ENCODE measurements at regions not wholly inside any gene's neighbourhood (a gene's known extent, or its start where the extent isn't known, plus 50 kb on each side); places are given as distances from the start of the nearest gene placed in this dataset.

- Histone ChIP-seq H2AFZ (ENCODE audit: low read depth, low read length) (no peak overlapping the region), H3K36me3 (ENCODE audit: control insufficient read depth in 2 of 2, extremely low read depth in 1 of 2, insufficient read depth in 2 of 2, low read length in 2 of 2) (no peaks in the 10 kb centered on the region), H3K27me3 (ENCODE audit: control insufficient read depth in 2 of 2, insufficient read depth in 2 of 2, low read length in 2 of 2) (no peaks in the 10 kb centered on the region), H3K9me3 (replicated peaks; ENCODE audit: control insufficient read depth, insufficient read depth, low read length) (no peaks in the 10 kb centered on the region), H3K4me1 (ENCODE audit: control insufficient read depth, extremely low read depth, insufficient read depth, low read length) (no peaks in the 10 kb centered on the region), H3K27ac (ENCODE audit: insufficient read depth, low read depth, low read length) (no peak overlapping the region), H3K4me3 (replicated peaks in 1 of 3; ENCODE audit: insufficient read depth in 1 of 3, low read depth in 1 of 3, low read length in 3 of 3) (no peak overlapping the region), H3K79me2 (ENCODE audit: control insufficient read depth, insufficient read depth, low read length) (no peaks in the 10 kb centered on the region), H3K4me2 (ENCODE audit: insufficient read depth, low read length) (no peak overlapping the region), H3K9me1 (replicated peaks; ENCODE audit: control insufficient read depth, extremely low read depth, insufficient read depth, low read length) (no peaks in the 10 kb centered on the region), H4K20me1 (replicated peaks; ENCODE audit: control insufficient read depth, extremely low read depth, insufficient read depth, low read length) (no peaks in the 10 kb centered on the region), H3K9ac (replicated peaks; ENCODE audit: extremely low read depth, insufficient read depth, low read length) (no peak overlapping the region)
- FAIRE-seq (no peak), DNase-seq (ENCODE audit: low read depth, low spot score) (no peak)
- ChIA-PET POLR2A (no interaction called here), CTCF (no interaction called here)
- TF ChIP-seq POLR2AphosphoS5 (IDR thresholded peaks at IDR 0.05; ENCODE audit: insufficient read depth, low read depth, low read length), result no peak
- no peak for TF ChIP-seq FOS (IDR thresholded peaks at IDR 0.05; ENCODE audit: borderline replicate concordance, insufficient read depth, low read length)
- TF ChIP-seq CTCF (IDR thresholded peaks at IDR 0.05; ENCODE audit: extremely low read depth in 1 of 2, insufficient read depth in 1 of 2, low read depth in 1 of 2, low read length in 2 of 2), result no peak
- TF ChIP-seq POLR2A (IDR thresholded peaks at IDR 0.05; ENCODE audit: low read depth, low read length), result no peak
- TF ChIP-seq MYC (IDR thresholded peaks at IDR 0.05; ENCODE audit: low read depth, low read length), result no peak
- TF ChIP-seq JUN (IDR thresholded peaks at IDR 0.05; ENCODE audit: borderline replicate concordance, insufficient read depth, insufficient read length, low read depth), result no peak
- TF ChIP-seq EZH2 (IDR thresholded peaks at IDR 0.05; ENCODE audit: borderline replicate concordance, low read depth, low read length, severe bottlenecking), result no peak
- no peak for TF ChIP-seq MAX (IDR thresholded peaks at IDR 0.05; ENCODE audit: insufficient read depth, insufficient read length)
- no peak for TF ChIP-seq GATA2 (IDR thresholded peaks at IDR 0.05; ENCODE audit: insufficient read depth, insufficient read length, low read depth, low read length)
- dilution Hi-C loops (cut with MboI; ENCODE audit: extremely low pct_ligation_motif_present, low sequenced_read_pairs) (no loop called here), intact Hi-C loops (cut with micrococcal nuclease) (no loop called here)
- BruUV-seq (replicated peaks), result no TSS peak
Measured at GRCh38 chr13:71124230-71124629, 742.8 kb downstream of the DACH1 start.
